GM12872 (cell line): ENCODE measurements at regions not wholly inside any gene's neighbourhood (a gene's known extent, or its start where the extent isn't known, plus 50 kb on each side); places are given as distances from the start of the nearest gene placed in this dataset.

Source experiments
- CTCF ChIP-seq: IDR thresholded peaks from 3 replicates; pipeline ENCODE4 v1.5.1; 2011; ENCODE audit warnings: low read depth, mild to moderate bottlenecking, low read length, moderate library complexity; ENCODE audit not compliant: insufficient read depth

- no peak for TF ChIP-seq CTCF
Observed at GRCh38 chr6:134723081-134723871, 226.6 kb downstream of the ALDH8A1 start.

GRCh38 chr6:134722200-134722870 is 227.6 kb downstream of the ALDH8A1 start:
- no peak for TF ChIP-seq CTCF

GRCh38 chr6:134721060-134721405 is 228.9 kb downstream of the ALDH8A1 start:
- no peak for TF ChIP-seq CTCF

GRCh38 chr6:134720353-134721059 is 229.4 kb downstream of the ALDH8A1 start:
- TF ChIP-seq CTCF = no peak

GRCh38 chr6:134719911-134720310 is 230.0 kb downstream of the ALDH8A1 start:
- TF ChIP-seq CTCF = no peak

GRCh38 chr6:134719286-134719685 is 230.6 kb downstream of the ALDH8A1 start:
- TF ChIP-seq CTCF = no peak

- TF ChIP-seq CTCF = no peak
Observed at GRCh38 chr6:134714679-134715078, 235.2 kb downstream of the ALDH8A1 start.
